Fibroblast of lung (primary cell): ENCODE measurements at regions not wholly inside any gene's neighbourhood (a gene's known extent, or its start where the extent isn't known, plus 50 kb on each side); places are given as distances from the start of the nearest gene placed in this dataset.

ENCODE experiments used
- DNase-seq, 2 donors: peaks; one replicate each; pipeline versions ENCODE4 v3.0.0 to v3.0.0-alpha.2; 2010; ENCODE audit warnings: low read depth in 2 of 2
- H2AFZ ChIP-seq: 2 replicates; pipeline ENCODE4 v1.5.1; 2012; ENCODE audit warnings: low read length, control low read depth, inconsistent platforms
- H3K27ac ChIP-seq: 2 replicates; pipeline ENCODE4 v1.5.1; 2011; ENCODE audit warnings: low read length, control low read depth; ENCODE audit not compliant: insufficient read depth
- H3K27me3 ChIP-seq: 2 replicates; pipeline ENCODE4 v1.5.1; 2011; ENCODE audit warnings: mild to moderate bottlenecking, low read length; ENCODE audit not compliant: control insufficient read depth, insufficient read depth
- H3K36me3 ChIP-seq: 2 replicates; pipeline ENCODE4 v1.5.1; 2011; ENCODE audit warnings: low read length; ENCODE audit not compliant: control insufficient read depth, insufficient read depth
- H3K4me1 ChIP-seq: 2 replicates; pipeline ENCODE4 v1.5.1; 2011; ENCODE audit warnings: low read length; ENCODE audit not compliant: control insufficient read depth, insufficient read depth; ENCODE audit errors: extremely low read depth
- H3K4me2 ChIP-seq: 2 replicates; pipeline ENCODE4 v1.5.1; 2011; ENCODE audit warnings: low read length, control low read depth; ENCODE audit not compliant: insufficient read depth; ENCODE audit errors: extremely low read depth
- H3K4me3 ChIP-seq, 4 experiments: fragments of 200-600 bp in 1 of 4; sonication (generic) in 1 of 4; replicated peaks in 1 of 4; 2 replicates each; pipeline ENCODE4 v1.5.1; 2011 to 2016; ENCODE audit warnings: low read length in 4 of 4, low read depth in 3 of 4, mild to moderate bottlenecking in 3 of 4, control low read depth in 2 of 4, inconsistent platforms in 1 of 4, mixed read lengths in 1 of 4; ENCODE audit not compliant: insufficient read depth in 1 of 4; ENCODE audit errors: control extremely low read depth in 1 of 4
- H3K79me2 ChIP-seq: 2 replicates; pipeline ENCODE4 v1.5.1; 2012; ENCODE audit warnings: mild to moderate bottlenecking, low read length, inconsistent platforms; ENCODE audit not compliant: control insufficient read depth, insufficient read depth
- H3K9ac ChIP-seq: 2 replicates; pipeline ENCODE4 v1.5.1; 2011; ENCODE audit warnings: mild to moderate bottlenecking, low read length, control low read depth; ENCODE audit not compliant: insufficient read depth
- H3K9me3 ChIP-seq: 2 replicates; pipeline ENCODE4 v1.5.1; 2012; ENCODE audit warnings: low read depth, low read length; ENCODE audit not compliant: control insufficient read depth, insufficient read depth
- H4K20me1 ChIP-seq: 2 replicates; pipeline ENCODE4 v1.5.1; 2011; ENCODE audit warnings: low read length; ENCODE audit not compliant: control insufficient read depth, insufficient read depth; ENCODE audit errors: extremely low read depth
- CTCF ChIP-seq, 2 donors: IDR thresholded peaks in 1 of 2; conservative IDR thresholded peaks in 1 of 2; 1 replicate in 1 of 2; 2 replicates in 1 of 2; pipeline ENCODE4 v1.5.1; 2011 to 2012; ENCODE audit warnings: low read length in 2 of 2, control low read depth in 1 of 2, inconsistent platforms in 1 of 2, low read depth in 1 of 2, mild to moderate bottlenecking in 1 of 2
- EZH2 ChIP-seq: IDR thresholded peaks from 2 replicates; pipeline ENCODE4 v1.5.1; 2012; ENCODE audit warnings: low read length, control low read depth, mild to moderate bottlenecking; ENCODE audit errors: missing control alignments

- TF ChIP-seq EZH2 = no peak
- Histone ChIP-seq H3K9me3 (no peaks in the 10 kb centered on the region), H3K79me2 (no peaks in the 10 kb centered on the region)
These were observed 195.8 kb downstream of the TUSC7 start for GRCh38 chr3:116905334-116905733.

GRCh38 chr3:116905794-116906193, 196.2 kb downstream of the TUSC7 start:
- no peak overlapping the region for H3K4me2 ChIP-seq

More at GRCh38 chr3:116905334-116905733, 195.8 kb downstream of the TUSC7 start:
- H3K4me2 ChIP-seq = no peak overlapping the region
- no peak overlapping the region for H2AFZ ChIP-seq
- no peak overlapping the region for H3K9ac ChIP-seq
- H3K27me3 ChIP-seq = no peaks in the 10 kb centered on the region
- no peaks in the 10 kb centered on the region for H4K20me1 ChIP-seq
- H3K27ac ChIP-seq = no peak overlapping the region
- no peak overlapping the region for H3K4me3 ChIP-seq
- H3K36me3 ChIP-seq = no peaks in the 10 kb centered on the region
- no peaks in the 10 kb centered on the region for H3K4me1 ChIP-seq
- DNase-seq = no peak

GRCh38 chr3:116912116-116912515, 202.5 kb downstream of the TUSC7 start:
- H3K27me3 ChIP-seq = no peaks in the 10 kb centered on the region
- H3K4me2 ChIP-seq = no peak overlapping the region
- H2AFZ ChIP-seq = no peak overlapping the region
- H3K4me1 ChIP-seq = no peaks in the 10 kb centered on the region
- H3K79me2 ChIP-seq = no peaks in the 10 kb centered on the region
- H3K27ac ChIP-seq = no peak overlapping the region
- H3K9me3 ChIP-seq = no peaks in the 10 kb centered on the region
- no peak for TF ChIP-seq EZH2
- TF ChIP-seq CTCF (conservative IDR thresholded peaks at IDR 0.05 in 1 of 2, IDR thresholded peaks at IDR 0.05 in 1 of 2; ENCODE audit: low read depth in 1 of 2, low read length in 2 of 2) = no peak
- no peak for DNase-seq
- H3K36me3 ChIP-seq = no peaks in the 10 kb centered on the region
- H3K4me3 ChIP-seq = no peak overlapping the region
- no peaks in the 10 kb centered on the region for H4K20me1 ChIP-seq
- no peak overlapping the region for H3K9ac ChIP-seq

More at GRCh38 chr3:116905794-116906193, 196.2 kb downstream of the TUSC7 start:
- Histone ChIP-seq H3K79me2 (no peaks in the 10 kb centered on the region), H3K27ac (no peak overlapping the region), H4K20me1 (no peaks in the 10 kb centered on the region), H3K4me3 (no peak overlapping the region), H3K4me1 (no peaks in the 10 kb centered on the region), H3K36me3 (no peaks in the 10 kb centered on the region), H3K9me3 (no peaks in the 10 kb centered on the region), H2AFZ (no peak overlapping the region), H3K27me3 (no peaks in the 10 kb centered on the region), H3K9ac (no peak overlapping the region)
- no peak for TF ChIP-seq EZH2
- no peak for TF ChIP-seq CTCF (conservative IDR thresholded peaks at IDR 0.05 in 1 of 2, IDR thresholded peaks at IDR 0.05 in 1 of 2; ENCODE audit: low read depth in 1 of 2, low read length in 2 of 2)
- DNase-seq = peak in 1 of 2 donors; percentile 21
